Chondrocyte (in vitro differentiated cells): ENCODE measurements at regions not wholly inside any gene's neighbourhood (a gene's known extent, or its start where the extent isn't known, plus 50 kb on each side); places are given as distances from the start of the nearest gene placed in this dataset.

ENCODE experiments used
- DNase-seq: peaks from one replicate; pipeline ENCODE4 v3.0.0; 2021; ENCODE audit warnings: mixed read lengths, low spot score
- H3K27ac Mint-ChIP-seq: one replicate; pipeline ENCODE4 v1.8.0; 2021; ENCODE audit warnings: mild to moderate bottlenecking, moderate library complexity, mixed read lengths; ENCODE audit not compliant: unreplicated experiment
- H3K27me3 Mint-ChIP-seq: 2 replicates; pipeline ENCODE4 v1.8.0; 2021; ENCODE audit warnings: low read depth, mixed read lengths
- H3K36me3 Mint-ChIP-seq: 2 replicates; pipeline ENCODE4 v1.8.0; 2021; ENCODE audit warnings: low read depth, mixed read lengths
- H3K4me1 Mint-ChIP-seq: 2 replicates; pipeline ENCODE4 v1.8.0; 2021; ENCODE audit warnings: low read depth, mild to moderate bottlenecking, mixed read lengths
- H3K4me3 Mint-ChIP-seq: one replicate; pipeline ENCODE4 v1.8.0; 2021; ENCODE audit warnings: mild to moderate bottlenecking, moderate library complexity, mixed read lengths; ENCODE audit not compliant: unreplicated experiment
- H3K9me3 Mint-ChIP-seq: 2 replicates; pipeline ENCODE4 v1.8.0; 2021; ENCODE audit warnings: low read depth, mixed read lengths
- CTCF ChIP-seq: fragments of 200-600 bp; sonication (generic); IDR thresholded peaks from 2 replicates; pipeline ENCODE4 v1.5.0; 2021; ENCODE audit warnings: antibody characterized with exemption, mild to moderate bottlenecking, moderate library complexity

- H3K27ac Mint-ChIP-seq: no peak overlapping the region
- H3K4me3 Mint-ChIP-seq: no peak overlapping the region
- no peaks in the 10 kb centered on the region for H3K27me3 Mint-ChIP-seq
- H3K4me1 Mint-ChIP-seq: no peaks in the 10 kb centered on the region
- no peaks in the 10 kb centered on the region for H3K36me3 Mint-ChIP-seq
- peaks cover 4% of the 10 kb centered on the region for H3K9me3 Mint-ChIP-seq
- DNase-seq: no peak
- no peak for TF ChIP-seq CTCF
These were observed 109.0 kb upstream of the ESRRG start for GRCh38 chr1:216832192-216832591.

DNA sequence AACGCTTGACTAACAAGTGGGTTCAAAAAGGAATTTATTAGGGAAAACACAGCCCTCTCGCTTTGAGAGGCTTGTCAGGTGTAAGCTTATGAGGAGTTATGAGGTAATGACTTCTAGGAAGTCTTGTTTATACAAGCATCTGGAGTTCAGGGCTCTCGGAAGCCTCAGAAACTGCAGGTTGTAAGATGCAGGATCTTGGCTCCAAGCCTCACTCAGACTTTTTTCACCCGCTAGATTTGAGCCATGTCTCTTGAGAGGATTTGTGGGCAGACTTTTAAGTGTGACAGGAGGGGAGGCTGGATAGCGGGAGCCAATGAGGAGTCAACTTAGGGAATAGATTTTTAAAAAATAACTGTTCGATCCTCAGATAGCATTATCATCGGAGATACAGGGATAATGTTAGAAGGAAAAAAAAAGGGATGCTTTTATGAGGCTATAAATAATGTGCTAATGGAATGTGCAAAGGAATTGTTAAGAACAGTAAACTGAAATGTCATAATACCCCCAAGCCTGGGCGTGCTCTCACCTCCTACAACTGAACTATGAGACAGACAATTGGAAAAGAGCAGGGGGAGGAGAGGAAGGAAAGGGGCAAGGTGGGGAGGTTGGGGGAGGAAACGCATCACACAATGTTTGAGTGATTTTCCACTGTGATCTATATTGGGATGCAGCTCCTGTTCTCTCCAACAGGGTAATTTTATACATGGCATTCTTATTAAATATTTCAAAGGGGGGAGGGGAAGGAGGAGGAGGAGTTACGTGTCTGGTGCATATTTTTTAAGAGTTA lies 107.4 kb upstream of the ESRRG start:
- no peak for TF ChIP-seq CTCF
- no peaks in the 10 kb centered on the region for H3K27me3 Mint-ChIP-seq
- no peak overlapping the region for H3K4me3 Mint-ChIP-seq
- no peak overlapping the region for H3K27ac Mint-ChIP-seq
- H3K36me3 Mint-ChIP-seq: no peaks in the 10 kb centered on the region
- H3K9me3 Mint-ChIP-seq: peaks cover 4% of the 10 kb centered on the region
- H3K4me1 Mint-ChIP-seq: no peaks in the 10 kb centered on the region
- no peak for DNase-seq

- H3K27me3 Mint-ChIP-seq: no peaks in the 10 kb centered on the region
- H3K9me3 Mint-ChIP-seq: no peaks in the 10 kb centered on the region
- no peaks in the 10 kb centered on the region for H3K36me3 Mint-ChIP-seq
- no peak for DNase-seq
- no peak overlapping the region for H3K4me3 Mint-ChIP-seq
- H3K4me1 Mint-ChIP-seq: no peaks in the 10 kb centered on the region
- no peak overlapping the region for H3K27ac Mint-ChIP-seq
- no peak for TF ChIP-seq CTCF
These were observed 104.0 kb upstream of the ESRRG start for GRCh38 chr1:216827251-216827650.

DNA sequence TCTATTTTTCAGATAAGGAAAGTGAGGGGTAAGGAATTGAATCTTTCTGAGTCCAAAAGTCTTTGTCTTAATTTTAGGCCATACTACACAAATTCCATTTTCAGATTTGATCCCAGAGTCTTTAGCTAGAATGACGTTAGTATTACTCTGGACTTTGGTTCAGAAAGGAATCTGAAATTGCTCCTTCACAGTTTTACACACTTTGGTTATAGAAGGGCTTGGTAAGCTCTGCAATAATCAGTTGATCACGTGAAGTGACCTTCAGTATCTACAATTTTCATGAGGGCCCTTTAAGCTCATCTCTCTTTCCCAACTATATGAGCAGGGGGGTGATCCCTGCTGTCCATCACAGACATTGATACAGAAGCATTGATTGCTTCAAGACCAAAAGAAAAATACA lies 103.4 kb upstream of the ESRRG start:
- H3K36me3 Mint-ChIP-seq: no peaks in the 10 kb centered on the region
- no peak for TF ChIP-seq CTCF
- no peaks in the 10 kb centered on the region for H3K4me1 Mint-ChIP-seq
- no peaks in the 10 kb centered on the region for H3K27me3 Mint-ChIP-seq
- no peak overlapping the region for H3K27ac Mint-ChIP-seq
- no peaks in the 10 kb centered on the region for H3K9me3 Mint-ChIP-seq
- no peak overlapping the region for H3K4me3 Mint-ChIP-seq
- DNase-seq: no peak

DNA sequence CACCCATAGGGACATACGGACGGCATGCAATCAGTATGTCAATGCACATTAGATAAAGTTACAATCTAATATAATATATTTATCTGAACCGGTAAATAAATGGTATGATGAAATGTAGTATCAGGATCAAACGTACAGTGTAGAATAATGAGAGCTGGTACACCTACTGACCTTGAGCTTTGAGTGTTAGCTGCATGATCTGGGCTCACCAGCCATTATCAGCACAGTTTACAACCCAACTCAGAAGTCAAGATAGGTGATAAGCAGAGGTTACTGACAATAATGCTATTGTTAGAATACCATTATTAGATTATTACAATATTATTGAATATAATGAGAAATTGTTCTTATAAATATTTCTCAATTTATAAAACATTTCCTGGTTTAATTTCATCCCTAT lies 103.0 kb upstream of the ESRRG start:
- no peaks in the 10 kb centered on the region for H3K9me3 Mint-ChIP-seq
- H3K36me3 Mint-ChIP-seq: no peaks in the 10 kb centered on the region
- no peak overlapping the region for H3K27ac Mint-ChIP-seq
- DNase-seq: no peak
- H3K4me3 Mint-ChIP-seq: no peak overlapping the region
- TF ChIP-seq CTCF: no peak
- no peaks in the 10 kb centered on the region for H3K4me1 Mint-ChIP-seq
- H3K27me3 Mint-ChIP-seq: no peaks in the 10 kb centered on the region
